GM12878 (cell line): ENCODE measurements at regions not wholly inside any gene's neighbourhood (a gene's known extent, or its start where the extent isn't known, plus 50 kb on each side); places are given as distances from the start of the nearest gene placed in this dataset.

ENCODE experiments used
- ATAC-seq: fragments of 200-7000 bp; cut with Tn5 transposase; 3 replicates; pipeline ENCODE4 v1.9.1; 2020; ENCODE audit warnings: mild to moderate bottlenecking, moderate library complexity
- BruUV-seq: library from RNA; stranded (reverse); fragments of 400-500 nt; replicated peaks from 2 replicates; lab custom pipeline; 2021; lab: Mats Ljungman, UMichigan
- CTCF ChIA-PET: fragments of 300-600 bp; sonication (Branson Sonifier 250); formaldehyde crosslinking; extraction: SDS; loops from one replicate; lab custom pipeline; 2021; ENCODE audit warnings: inconsistent platforms; lab: Yijun Ruan, JAX
- POLR2A ChIA-PET: fragments of 350-600 bp; formaldehyde crosslinking; extraction: SDS; loops from one replicate; lab custom pipeline; 2021; ENCODE audit warnings: inconsistent platforms; lab: Charles Lee
- RAD21 ChIA-PET: fragments of 300-600 bp; sonication (Branson Sonifier 250); formaldehyde crosslinking; loops from one replicate; lab custom pipeline; 2023; ENCODE audit warnings: antibody characterized with exemption; ENCODE audit not compliant: unreplicated experiment; lab: Charles Lee
- SMC1A ChIA-PET: fragments of 300-600 bp; sonication (Branson Sonifier 250); formaldehyde crosslinking; loops from one replicate; lab custom pipeline; 2023; ENCODE audit not compliant: unreplicated experiment, uncharacterized antibody; lab: Charles Lee
- DNase-seq: peaks from one replicate; pipeline ENCODE4 v3.0.0-alpha.2; 2011; ENCODE audit warnings: low read depth, low spot score
- FAIRE-seq: peaks from 3 replicates; lab custom pipeline; 2011; peaks lifted over from hg19 to GRCh38; lab: Jason Lieb, UNC
- H2AFZ ChIP-seq: 2 replicates; pipeline ENCODE4 v1.6.0; 2011; ENCODE audit warnings: low read depth, low read length, control low read depth; ENCODE audit not compliant: control insufficient read depth
- H3K27ac ChIP-seq: 2 replicates; pipeline ENCODE4 v1.5.1; 2011; ENCODE audit warnings: control low read depth; ENCODE audit not compliant: control insufficient read depth, insufficient read depth
- H3K27me3 ChIP-seq, 2 experiments: replicated peaks in 1 of 2; 2 replicates each; pipeline versions ENCODE4 v1.6.0 to v1.6.1; 2011; ENCODE audit warnings: low read length in 1 of 2; ENCODE audit not compliant: control insufficient read depth in 2 of 2, insufficient read depth in 2 of 2
- H3K36me3 ChIP-seq, 2 experiments: 2 replicates each; pipeline ENCODE4 v1.5.1; 2011; ENCODE audit warnings: low read length in 1 of 2; ENCODE audit not compliant: control insufficient read depth in 2 of 2, insufficient read depth in 2 of 2
- H3K4me1 ChIP-seq: 2 replicates; pipeline ENCODE4 v1.6.1; 2011; ENCODE audit warnings: mild to moderate bottlenecking, low read length, moderate library complexity, mixed read lengths; ENCODE audit not compliant: control insufficient read depth, insufficient read depth
- H3K4me2 ChIP-seq: 2 replicates; pipeline ENCODE4 v1.6.0; 2011; ENCODE audit warnings: control low read depth; ENCODE audit not compliant: control insufficient read depth, insufficient read depth
- H3K4me3 ChIP-seq: fragments of 200-600 bp; sonication (generic); 2 replicates; pipeline ENCODE4 v1.5.1; 2016
- H3K79me2 ChIP-seq: 2 replicates; pipeline ENCODE4 v1.6.0; 2011; ENCODE audit warnings: low read length; ENCODE audit not compliant: control insufficient read depth, insufficient read depth
- H3K9ac ChIP-seq: 2 replicates; pipeline ENCODE4 v1.8.0; 2011; ENCODE audit warnings: low read length, control low read depth, mixed read lengths; ENCODE audit not compliant: control insufficient read depth, insufficient read depth
- H3K9me3 ChIP-seq: replicated peaks from 3 replicates; pipeline ENCODE4 v1.5.1; 2011; ENCODE audit warnings: mild to moderate bottlenecking, low read length; ENCODE audit not compliant: control insufficient read depth, insufficient read depth
- H4K20me1 ChIP-seq: 2 replicates; pipeline ENCODE4 v1.6.0; 2011; ENCODE audit not compliant: control insufficient read depth, insufficient read depth
- ASH2L ChIP-seq: fragments of 300-600, 200-600 bp; sonication (generic); IDR thresholded peaks from 2 replicates; pipeline ENCODE4 v1.6.1; 2017; ENCODE audit warnings: low read depth, mild to moderate bottlenecking, borderline replicate concordance
- CEBPZ ChIP-seq: fragments of 150-350 bp; IDR thresholded peaks from 2 replicates; pipeline ENCODE4 v1.6.1; 2016; ENCODE audit warnings: low read depth, low read length
- EED ChIP-seq: sonication (generic); IDR thresholded peaks from 2 replicates; pipeline ENCODE4 v1.6.1; 2016; ENCODE audit warnings: antibody characterized with exemption, low read depth
- MLLT1 ChIP-seq: fragments of 450-650 bp; IDR thresholded peaks from 2 replicates; pipeline ENCODE4 v1.6.1; 2016; ENCODE audit warnings: mild to moderate bottlenecking
- NBN ChIP-seq: fragments of 450-650 bp; IDR thresholded peaks from 2 replicates; pipeline ENCODE4 v1.6.1; 2016
- SIN3A ChIP-seq: IDR thresholded peaks from 2 replicates; pipeline ENCODE4 v1.6.1; 2012; ENCODE audit warnings: low read depth, low read length, improper control_type of control experiment
- STAT1 ChIP-seq: fragments of 450-650 bp; conservative IDR thresholded peaks from 2 replicates; pipeline ENCODE4 v1.6.1; 2014; ENCODE audit warnings: antibody characterized with exemption, mild to moderate bottlenecking
- TCF12 ChIP-seq: IDR thresholded peaks from 2 replicates; pipeline ENCODE4 v1.6.1; 2011; ENCODE audit warnings: low read depth, mild to moderate bottlenecking, low read length
- ZSCAN29 ChIP-seq: fragments of 450-650 bp; IDR thresholded peaks from 2 replicates; pipeline ENCODE4 v1.6.1; 2017; ENCODE audit warnings: mild to moderate bottlenecking, moderate library complexity
- WGBS: methylation state at CpG from one replicate; pipeline ENCODE4 v1.1.6; 2016; ENCODE audit warnings: low lambda C conversion rate; ENCODE audit not compliant: insufficient replicate concordance, insufficient coverage; ENCODE audit errors: missing lambda C conversion rate; 5-methylcytosine and 5-hydroxymethylcytosine counted together
- in situ Hi-C: fragments of 300-500 bp; cut with MboI; formaldehyde crosslinking; loops from 9 replicates; pipeline ENCODE4 v1.14.3; 2018; ENCODE audit warnings: mixed read lengths
- intact Hi-C: fragments of 100-400 bp; cut with micrococcal nuclease; formaldehyde crosslinking; loops from one replicate; pipeline ENCODE4 v1.14.2; 2022; ENCODE audit not compliant: unreplicated experiment

GRCh38 chr14:31949709-31950108 is 127.4 kb upstream of the ARHGAP5 start:
- no peak for ATAC-seq
- POLR2A ChIA-PET, result no interaction called here
- CTCF ChIA-PET, result interaction anchor here (1.3 to 1.4 kb wide), 2 partner anchors 49 to 305 kb away, joined by 3 to 4 read pairs; no protein-coding TSS in a partner anchor

More at GRCh38 chr14:31949709-31950108, 127.4 kb upstream of the ARHGAP5 start:
- H3K4me1 ChIP-seq, result peaks cover 4% of the 10 kb centered on the region; the same call in 1 of the 2 replicates
- H2AFZ ChIP-seq, result no peak overlapping the region
- no peak overlapping the region for H3K4me3 ChIP-seq
- FAIRE-seq (no peak), DNase-seq (no peak)
- H3K9me3 ChIP-seq, result no peaks in the 10 kb centered on the region
- no TSS peak for BruUV-seq
- H3K4me2 ChIP-seq, result no peak overlapping the region
- intact Hi-C loops, result no loop called here
- RAD21 ChIA-PET, result no interaction called here
- no peaks in the 10 kb centered on the region for H3K79me2 ChIP-seq
- TF ChIP-seq MLLT1, result no peak
- TF ChIP-seq NBN, result no peak
- TF ChIP-seq EED, result no peak
- no peak for TF ChIP-seq CEBPZ
- TF ChIP-seq ASH2L, result no peak
- no peak for TF ChIP-seq SIN3A
- TF ChIP-seq ZSCAN29, result no peak
- no peak for TF ChIP-seq STAT1
- TF ChIP-seq TCF12, result no peak
- 19% methylated on average over 1 of the region's 1 CpG for WGBS
- no peaks in the 10 kb centered on the region for H3K36me3 ChIP-seq
- no peak overlapping the region for H3K27ac ChIP-seq
- in situ Hi-C loops, result no loop called here
- SMC1A ChIA-PET, result no interaction called here
- no peak overlapping the region for H3K9ac ChIP-seq
- H4K20me1 ChIP-seq, result no peaks in the 10 kb centered on the region
- no peaks in the 10 kb centered on the region for H3K27me3 ChIP-seq
